Common myeloid progenitor, CD34-positive (primary cell): ENCODE measurements at regions not wholly inside any gene's neighbourhood (a gene's known extent, or its start where the extent isn't known, plus 50 kb on each side); places are given as distances from the start of the nearest gene placed in this dataset.

Experiments used
- CTCF ChIA-PET: fragments of 350-600 bp; sonication (Branson Sonifier 250); formaldehyde crosslinking; loops from one replicate; lab custom pipeline; 2021; ENCODE audit warnings: antibody characterized with exemption; lab: Charles Lee
- POLR2A ChIA-PET: fragments of 350-600 bp; sonication (Branson Sonifier 250); formaldehyde crosslinking; loops from one replicate; lab custom pipeline; 2021; ENCODE audit warnings: antibody characterized with exemption; lab: Charles Lee
- DNase-seq, 3 donors: peaks; one replicate each; pipeline versions ENCODE4 v3.0.0 to v3.0.0-alpha.2; 2013
- H3K27ac ChIP-seq, 2 experiments: 1 replicate in 1 of 2; 2 replicates in 1 of 2; pipeline ENCODE4 v1.7.0; 2013; ENCODE audit warnings: inconsistent platforms in 2 of 2, low read length in 2 of 2, mild to moderate bottlenecking in 2 of 2, low read depth in 1 of 2, moderate library complexity in 1 of 2; ENCODE audit not compliant: severe bottlenecking in 2 of 2, insufficient read depth in 1 of 2, poor library complexity in 1 of 2
- H3K27me3 ChIP-seq, 5 experiments: replicated peaks in 2 of 5; 1 replicate in 3 of 5; 2 replicates in 2 of 5; pipeline versions ENCODE4 v1.6.1 to v1.7.0; 2013; ENCODE audit warnings: low read length in 4 of 5, mild to moderate bottlenecking in 2 of 5, moderate library complexity in 2 of 5, inconsistent platforms in 1 of 5; ENCODE audit not compliant: insufficient read depth in 5 of 5, control insufficient read depth in 4 of 5
- H3K36me3 ChIP-seq, 4 experiments: 1 replicate in 2 of 4; 2 replicates in 2 of 4; pipeline versions ENCODE4 v1.6.1 to v1.7.0; 2013; ENCODE audit warnings: low read length in 3 of 4, control low read depth in 1 of 4, mild to moderate bottlenecking in 1 of 4; ENCODE audit not compliant: control insufficient read depth in 4 of 4, insufficient read depth in 4 of 4
- H3K4me1 ChIP-seq, 4 experiments: 1 replicate in 3 of 4; 2 replicates in 1 of 4; pipeline versions ENCODE4 v1.6.1 to v1.7.1; 2013; ENCODE audit warnings: low read length in 3 of 4, mild to moderate bottlenecking in 3 of 4, control low read depth in 1 of 4, inconsistent platforms in 1 of 4, moderate library complexity in 1 of 4; ENCODE audit not compliant: control insufficient read depth in 4 of 4, insufficient read depth in 4 of 4; ENCODE audit errors: control extremely low read depth in 1 of 4
- H3K4me3 ChIP-seq, 7 experiments: 1 replicate in 4 of 7; 2 replicates in 3 of 7; pipeline versions ENCODE4 v1.5.1 to v1.7.0; 2013; ENCODE audit warnings: mild to moderate bottlenecking in 7 of 7, low read length in 6 of 7, moderate library complexity in 6 of 7, inconsistent platforms in 2 of 7, low read depth in 2 of 7, control low read depth in 1 of 7; ENCODE audit not compliant: insufficient read depth in 4 of 7, control insufficient read depth in 1 of 7; ENCODE audit errors: extremely low read depth in 1 of 7
- H3K9me3 ChIP-seq, 5 experiments: 1 replicate in 4 of 5; 2 replicates in 1 of 5; pipeline versions ENCODE4 v1.6.1 to v1.7.1; 2013; ENCODE audit warnings: low read length in 4 of 5, mild to moderate bottlenecking in 2 of 5, inconsistent platforms in 1 of 5, low read depth in 1 of 5, moderate library complexity in 1 of 5; ENCODE audit not compliant: control insufficient read depth in 4 of 5, insufficient read depth in 2 of 5; ENCODE audit errors: control extremely low read depth in 1 of 5
- WGBS: methylation state at CpG from one replicate; pipeline ENCODE4 v1.1.5; 2013; ENCODE audit not compliant: insufficient coverage; 5-methylcytosine and 5-hydroxymethylcytosine counted together

GRCh38 chr18:57281519-57281918, 70.8 kb upstream of the ST8SIA3 start:
- DNase-seq: no peak
- Histone ChIP-seq H3K27me3 (peaks cover 0 to 2% (median 0%) of the 10 kb centered on the region in 5 experiments), H3K9me3 (no peaks in the 10 kb centered on the region), H3K27ac (no peak overlapping the region), H3K36me3 (no peaks in the 10 kb centered on the region), H3K4me3 (no peak overlapping the region), H3K4me1 (no peaks in the 10 kb centered on the region)
- CTCF ChIA-PET: no interaction called here
- POLR2A ChIA-PET: no interaction called here
- 93% methylated on average over 5 of the region's 5 CpGs for WGBS

GRCh38 chr18:57286949-57287348, 65.4 kb upstream of the ST8SIA3 start:
- CTCF ChIA-PET: no interaction called here
- Histone ChIP-seq H3K9me3 (peaks cover 0 to 6% (median 3%) of the 10 kb centered on the region in 5 experiments), H3K4me3 (no peak overlapping the region), H3K36me3 (no peaks in the 10 kb centered on the region), H3K27ac (no peak overlapping the region), H3K27me3 (no peaks in the 10 kb centered on the region), H3K4me1 (no peaks in the 10 kb centered on the region)
- DNase-seq: no peak
- WGBS: 70% methylated on average over 2 of the region's 2 CpGs
- POLR2A ChIA-PET: no interaction called here

DNA sequence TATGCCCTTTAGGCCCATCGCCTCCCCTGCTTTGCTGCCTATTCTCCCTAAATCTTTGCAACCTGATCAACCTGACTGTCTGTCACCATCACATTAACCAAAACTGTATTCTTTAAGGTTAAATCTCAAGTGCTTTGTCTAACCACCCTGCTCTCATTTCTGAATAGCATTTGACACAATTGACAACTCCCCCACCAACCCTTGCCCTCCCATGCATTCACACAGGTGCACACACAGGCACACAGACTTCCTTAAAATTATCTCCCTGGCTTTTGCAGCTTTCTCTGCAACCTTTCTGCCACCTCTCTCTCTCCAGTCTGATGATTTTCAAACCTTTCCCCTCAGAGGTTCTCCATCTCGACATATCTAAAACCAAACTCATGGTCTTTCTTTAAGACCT, 64.6 kb upstream of the ST8SIA3 start:
- no peak overlapping the region for H3K27ac ChIP-seq
- DNase-seq: no peak
- H3K4me1 ChIP-seq: no peaks in the 10 kb centered on the region
- WGBS: 96% methylated on average over 2 of the region's 2 CpGs
- no peaks in the 10 kb centered on the region for H3K36me3 ChIP-seq
- H3K27me3 ChIP-seq: no peaks in the 10 kb centered on the region
- no peak overlapping the region for H3K4me3 ChIP-seq
- POLR2A ChIA-PET: no interaction called here
- peaks cover 0 to 6% (median 3%) of the 10 kb centered on the region in 5 experiments for H3K9me3 ChIP-seq
- CTCF ChIA-PET: no interaction called here

- Histone ChIP-seq H3K27me3 (no peaks in the 10 kb centered on the region), H3K9me3 (peaks cover 0 to 4% (median 0%) of the 10 kb centered on the region in 5 experiments), H3K36me3 (no peaks in the 10 kb centered on the region), H3K4me1 (no peaks in the 10 kb centered on the region), H3K4me3 (no peak overlapping the region), H3K27ac (no peak overlapping the region)
- CTCF ChIA-PET: no interaction called here
- DNase-seq: no peak
- POLR2A ChIA-PET: interaction anchor here (0.6 kb wide), 1 partner anchor 672 kb away, joined by 6 read pairs; no protein-coding TSS in a partner anchor
- WGBS: 88% methylated on average over 2 of the region's 2 CpGs
Measured at GRCh38 chr18:57294547-57294946, 57.8 kb upstream of the ST8SIA3 start.

DNA sequence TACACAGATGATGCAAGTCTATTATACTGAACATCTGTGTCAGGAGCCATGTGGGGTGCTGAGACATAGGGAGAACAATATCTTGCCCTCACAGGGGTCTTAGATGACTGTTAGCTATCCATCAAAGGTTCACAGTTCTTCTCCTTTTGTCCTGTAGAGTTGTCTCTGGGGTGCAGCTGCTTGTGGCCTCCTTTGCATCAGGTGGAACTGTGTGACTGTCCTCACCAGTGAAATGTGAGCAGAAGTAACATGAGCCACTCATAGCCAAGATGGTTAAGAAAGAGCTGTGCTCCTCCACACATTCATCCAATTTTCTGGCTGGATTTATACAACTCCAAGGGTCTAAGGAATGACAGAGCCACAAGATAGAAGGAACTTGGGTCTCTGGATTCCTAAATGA, 56.0 kb upstream of the ST8SIA3 start:
- Histone ChIP-seq H3K27me3 (no peaks in the 10 kb centered on the region), H3K4me1 (no peaks in the 10 kb centered on the region), H3K27ac (no peak overlapping the region), H3K9me3 (no peaks in the 10 kb centered on the region), H3K4me3 (no peak overlapping the region), H3K36me3 (no peaks in the 10 kb centered on the region)
- ChIA-PET CTCF (no interaction called here), POLR2A (no interaction called here)
- DNase-seq: no peak

- Histone ChIP-seq H3K9me3 (no peaks in the 10 kb centered on the region), H3K4me1 (no peaks in the 10 kb centered on the region), H3K27me3 (peaks cover 0 to 7% (median 0%) of the 10 kb centered on the region in 5 experiments), H3K27ac (no peak overlapping the region), H3K36me3 (no peaks in the 10 kb centered on the region), H3K4me3 (no peak overlapping the region)
- CTCF ChIA-PET: no interaction called here
- no peak for DNase-seq
- 89% methylated on average over 3 of the region's 7 CpGs for WGBS
- POLR2A ChIA-PET: no interaction called here
Measured at GRCh38 chr18:57297306-57297705, 55.1 kb upstream of the ST8SIA3 start.

DNA sequence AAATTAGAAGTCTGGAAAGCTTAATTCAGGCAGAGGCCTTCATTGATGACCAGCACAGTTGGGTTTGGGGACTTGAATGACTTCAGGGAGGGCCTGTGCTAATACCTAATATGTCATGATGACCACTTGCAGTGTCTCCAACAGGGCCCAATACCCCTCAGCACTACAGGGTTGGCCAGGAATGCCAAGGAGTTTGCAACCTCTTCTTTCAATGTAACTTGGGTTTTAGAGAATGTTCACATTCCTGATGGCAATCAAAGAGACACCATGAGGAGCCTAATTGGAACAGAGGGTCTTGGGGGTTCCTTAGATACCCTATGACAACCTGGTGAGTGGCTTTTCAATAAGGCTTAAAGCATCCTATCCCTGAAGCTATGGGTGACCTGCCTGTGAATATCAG, 52.4 kb upstream of the ST8SIA3 start:
- H3K27me3 ChIP-seq: peaks cover 0 to 7% (median 0%) of the 10 kb centered on the region in 5 experiments
- H3K36me3 ChIP-seq: no peaks in the 10 kb centered on the region
- H3K4me3 ChIP-seq: no peak overlapping the region
- no peak for DNase-seq
- H3K4me1 ChIP-seq: no peaks in the 10 kb centered on the region
- no peaks in the 10 kb centered on the region for H3K9me3 ChIP-seq
- no peak overlapping the region for H3K27ac ChIP-seq
- ChIA-PET POLR2A (no interaction called here), CTCF (no interaction called here)
